GM12878 (cell line): ENCODE measurements at regions not wholly inside any gene's neighbourhood (a gene's known extent, or its start where the extent isn't known, plus 50 kb on each side); places are given as distances from the start of the nearest gene placed in this dataset.

Experiments
- CTCF ChIP-seq, 3 experiments: IDR thresholded peaks in 2 of 3; conservative IDR thresholded peaks in 1 of 3; 2 replicates each; pipeline ENCODE4 v1.5.1; 2011; ENCODE audit warnings: low read depth in 3 of 3, low read length in 3 of 3, mild to moderate bottlenecking in 3 of 3, control low read depth in 2 of 3, moderate library complexity in 2 of 3, inconsistent platforms in 1 of 3, mixed read lengths in 1 of 3; ENCODE audit not compliant: control insufficient read depth in 2 of 3, insufficient read depth in 1 of 3; ENCODE audit errors: extremely low read depth in 1 of 3
- DPF2 ChIP-seq: fragments of 450-650 bp; IDR thresholded peaks from 2 replicates; pipeline ENCODE4 v1.6.1; 2017; ENCODE audit warnings: mild to moderate bottlenecking
- MAX ChIP-seq: IDR thresholded peaks from 2 replicates; pipeline ENCODE4 v1.6.1; 2012; ENCODE audit warnings: low read depth, low read length, improper control_type of control experiment
- MTA2 ChIP-seq: fragments of 450-650 bp; IDR thresholded peaks from 2 replicates; pipeline ENCODE4 v1.6.1; 2016; ENCODE audit warnings: low read depth, mild to moderate bottlenecking, moderate library complexity
- NRF1 ChIP-seq: conservative IDR thresholded peaks from 2 replicates; pipeline ENCODE4 v1.6.1; 2011; ENCODE audit warnings: mild to moderate bottlenecking, low read depth, low read length, improper control_type of control experiment
- POLR2A ChIP-seq: IDR thresholded peaks from 2 replicates; pipeline ENCODE4 v1.6.1; 2011; ENCODE audit warnings: low read depth, mild to moderate bottlenecking, low read length
- YY1 ChIP-seq: IDR thresholded peaks from 2 replicates; pipeline ENCODE4 v1.6.1; 2011; ENCODE audit warnings: low read depth, mild to moderate bottlenecking, low read length

GRCh38 chr3:94928921-94929320 lies 866.1 kb downstream of the NSUN3 start:
- no peak for TF ChIP-seq CTCF (IDR thresholded peaks at IDR 0.05 in 2 of 3, conservative IDR thresholded peaks at IDR 0.05 in 1 of 3; ENCODE audit: control insufficient read depth in 2 of 3, extremely low read depth in 1 of 3, insufficient read depth in 1 of 3, low read depth in 3 of 3, low read length in 3 of 3)
- no peak for TF ChIP-seq MAX
- no peak for TF ChIP-seq MTA2
- TF ChIP-seq NRF1, result no peak
- TF ChIP-seq DPF2, result no peak
- TF ChIP-seq YY1, result no peak
- no peak for TF ChIP-seq POLR2A
